ENCODE measurements at regions not wholly inside any gene's neighbourhood (a gene's known extent, or its start where the extent isn't known, plus 50 kb on each side); places are given as distances from the start of the nearest gene placed in this dataset.
A peak's percentile ranks its signal among the peaks of the same experiment; 100 is the strongest.

GRCh38 chr2:43000242-43001054 is 208.1 kb upstream of the HAAO start (continued):
- TF ChIP-seq SMAD1 (IDR thresholded peaks at IDR 0.05; ENCODE audit: low read depth, partially characterized antibody): no peak
- no peak for TF ChIP-seq TAF1 (IDR thresholded peaks at IDR 0.05; ENCODE audit: borderline replicate concordance, low read depth, low read length)
- no peak for TF ChIP-seq BCLAF1 (IDR thresholded peaks at IDR 0.05)
- TF ChIP-seq ASH2L (IDR thresholded peaks at IDR 0.05; ENCODE audit: borderline replicate concordance, low read depth): no peak
- peak; percentile 61 for TF ChIP-seq BCL3 (IDR thresholded peaks at IDR 0.05; ENCODE audit: borderline replicate concordance, insufficient read depth, low read depth, low read length, poor library complexity, severe bottlenecking)
- no peak for TF ChIP-seq FOXK2 (IDR thresholded peaks at IDR 0.05)
- TF ChIP-seq EP300 (IDR thresholded peaks at IDR 0.05; ENCODE audit: borderline replicate concordance in 1 of 2, control insufficient read depth in 1 of 2, low read depth in 2 of 2, low read length in 2 of 2): 0 out of 4 replicates have a peak, but pooled peaks of 1 of the 2 experiments have one; percentile 6
- no peak for TF ChIP-seq RBBP5 (conservative IDR thresholded peaks at IDR 0.05)
- TF ChIP-seq RUNX3 (IDR thresholded peaks at IDR 0.05; ENCODE audit: low read length): peak; percentile 37; the same call in 1 of the 2 replicates
- TF ChIP-seq MTA2 (IDR thresholded peaks at IDR 0.05; ENCODE audit: low read depth): peak; percentile 52; the same call in 1 of the 2 replicates
- TF ChIP-seq HDGF (IDR thresholded peaks at IDR 0.05): peak; percentile 55; the same call in 1 of the 2 replicates
- no peak for TF ChIP-seq CHD2 (IDR thresholded peaks at IDR 0.05; ENCODE audit: borderline replicate concordance, low read depth, low read length)
- TF ChIP-seq ZSCAN29 (IDR thresholded peaks at IDR 0.05): no peak
